Ascending aorta (tissue), 2 donors: ENCODE measurements at regions not wholly inside any gene's neighbourhood (a gene's known extent, or its start where the extent isn't known, plus 50 kb on each side); places are given as distances from the start of the nearest gene placed in this dataset.

Experiments
- DNase-seq, 2 donors: peaks; one replicate each; pipeline ENCODE4 v3.0.0-alpha.2; 2019; ENCODE audit warnings: low spot score in 2 of 2
- H3K27ac ChIP-seq, 2 donors: fragments of 200-600 bp; sonication (generic); one replicate each; pipeline ENCODE4 v1.5.1; 2016 to 2017; ENCODE audit warnings: mild to moderate bottlenecking in 1 of 2
- H3K27me3 ChIP-seq: fragments of 200-600 bp; sonication (generic); one replicate; pipeline ENCODE4 v1.5.1; 2017
- H3K36me3 ChIP-seq, 2 donors: fragments of 200-600 bp; sonication (generic); one replicate each; pipeline ENCODE4 v1.5.1; 2016
- H3K4me1 ChIP-seq, 2 donors: fragments of 200-600 bp; sonication (generic); one replicate each; pipeline ENCODE4 v1.5.1; 2016 to 2017; ENCODE audit warnings: mild to moderate bottlenecking in 1 of 2
- H3K4me3 ChIP-seq, 2 donors: fragments of 200-600 bp; sonication (generic); one replicate each; pipeline ENCODE4 v1.5.1; 2016 to 2017; ENCODE audit warnings: mild to moderate bottlenecking in 1 of 2
- H3K9me3 ChIP-seq, 2 donors: fragments of 200-600 bp; sonication (generic); one replicate each; pipeline ENCODE4 v1.5.1; 2016
- CTCF ChIP-seq, 3 experiments: fragments of 200-600 bp in 2 of 3; fragments of 450-650 bp in 1 of 3; sonication (generic) in 2 of 3; IDR thresholded peaks; one replicate each; pipeline ENCODE4 v1.5.1; 2016 to 2019; ENCODE audit warnings: antibody characterized with exemption in 3 of 3, mild to moderate bottlenecking in 1 of 3, moderate library complexity in 1 of 3
- intact Hi-C: fragments of 100-400 bp; cut with DNase I; formaldehyde crosslinking; loops from one replicate; pipeline ENCODE4 v1.15.1; 2023

GRCh38 chr2:59462422-59463197, 1090.8 kb downstream of the BCL11A start:
- no peaks in the 10 kb centered on the region for H3K9me3 ChIP-seq
- no peak for DNase-seq
- intact Hi-C loops: no loop called here
- no peak overlapping the region for H3K4me3 ChIP-seq
- H3K27ac ChIP-seq: no peak overlapping the region
- H3K27me3 ChIP-seq: no peaks in the 10 kb centered on the region
- H3K36me3 ChIP-seq: no peaks in the 10 kb centered on the region
- no peak for TF ChIP-seq CTCF (IDR thresholded peaks at IDR 0.05)
- H3K4me1 ChIP-seq: no peaks in the 10 kb centered on the region

- Histone ChIP-seq H3K36me3 (no peaks in the 10 kb centered on the region), H3K27me3 (no peaks in the 10 kb centered on the region), H3K4me3 (no peak overlapping the region), H3K9me3 (no peaks in the 10 kb centered on the region), H3K27ac (no peak overlapping the region), H3K4me1 (no peaks in the 10 kb centered on the region)
- TF ChIP-seq CTCF (IDR thresholded peaks at IDR 0.05): no peak
- intact Hi-C loops: no loop called here
- no peak for DNase-seq
Observed at GRCh38 chr2:59461127-59461526, 1092.3 kb downstream of the BCL11A start.

- no peak overlapping the region for H3K4me3 ChIP-seq
- no peak for DNase-seq
- TF ChIP-seq CTCF (IDR thresholded peaks at IDR 0.05): no peak
- intact Hi-C loops: no loop called here
- H3K27me3 ChIP-seq: no peaks in the 10 kb centered on the region
- H3K4me1 ChIP-seq: no peaks in the 10 kb centered on the region
- no peaks in the 10 kb centered on the region for H3K9me3 ChIP-seq
- H3K27ac ChIP-seq: no peak overlapping the region
- no peaks in the 10 kb centered on the region for H3K36me3 ChIP-seq
Observed at GRCh38 chr2:59458800-59459199, 1094.7 kb downstream of the BCL11A start.

- H3K9me3 ChIP-seq: no peaks in the 10 kb centered on the region
- no peak overlapping the region for H3K27ac ChIP-seq
- H3K4me3 ChIP-seq: no peak overlapping the region
- no peaks in the 10 kb centered on the region for H3K27me3 ChIP-seq
- H3K36me3 ChIP-seq: no peaks in the 10 kb centered on the region
- intact Hi-C loops: no loop called here
- no peaks in the 10 kb centered on the region for H3K4me1 ChIP-seq
- DNase-seq: no peak
- no peak for TF ChIP-seq CTCF (IDR thresholded peaks at IDR 0.05)
Observed at GRCh38 chr2:59456285-59456684, 1097.2 kb downstream of the BCL11A start.

- no peak for TF ChIP-seq CTCF (IDR thresholded peaks at IDR 0.05)
- intact Hi-C loops: no loop called here
- H3K36me3 ChIP-seq: no peaks in the 10 kb centered on the region
- no peak overlapping the region for H3K4me3 ChIP-seq
- no peak overlapping the region for H3K27ac ChIP-seq
- no peak for DNase-seq
- H3K4me1 ChIP-seq: no peaks in the 10 kb centered on the region
- H3K27me3 ChIP-seq: no peaks in the 10 kb centered on the region
- H3K9me3 ChIP-seq: no peaks in the 10 kb centered on the region
Observed at GRCh38 chr2:59449274-59449673, 1104.2 kb downstream of the BCL11A start.

- Histone ChIP-seq H3K27me3 (no peaks in the 10 kb centered on the region), H3K4me3 (no peak overlapping the region), H3K4me1 (no peaks in the 10 kb centered on the region), H3K27ac (no peak overlapping the region), H3K36me3 (no peaks in the 10 kb centered on the region), H3K9me3 (no peaks in the 10 kb centered on the region)
- DNase-seq: no peak
- TF ChIP-seq CTCF (IDR thresholded peaks at IDR 0.05): no peak
- intact Hi-C loops: no loop called here
Observed at GRCh38 chr2:59440491-59440890, 1113.0 kb downstream of the BCL11A start.
